ENCODE measurements at regions not wholly inside any gene's neighbourhood (a gene's known extent, or its start where the extent isn't known, plus 50 kb on each side); places are given as distances from the start of the nearest gene placed in this dataset.

- TF ChIP-seq EP300 (IDR thresholded peaks at IDR 0.05) (no peak), POLR2A (IDR thresholded peaks at IDR 0.05) (no peak), POLR2AphosphoS5 (IDR thresholded peaks at IDR 0.05) (no peak)
These were observed 71.8 kb upstream of the ECE1 start for GRCh38 chr1:21362096-21362495.
